Right kidney (tissue), 1 donor: ENCODE measurements at regions not wholly inside any gene's neighbourhood (a gene's known extent, or its start where the extent isn't known, plus 50 kb on each side); places are given as distances from the start of the nearest gene placed in this dataset.
"Not testable (repeated sequence)": the region's sequence is repeated elsewhere in the genome, so short reads cannot be mapped to it uniquely, and the experiment has no call there.

ENCODE experiments used
- DNase-seq: peaks from one replicate; pipeline ENCODE4 v3.0.0-alpha.2; 2016

DNA sequence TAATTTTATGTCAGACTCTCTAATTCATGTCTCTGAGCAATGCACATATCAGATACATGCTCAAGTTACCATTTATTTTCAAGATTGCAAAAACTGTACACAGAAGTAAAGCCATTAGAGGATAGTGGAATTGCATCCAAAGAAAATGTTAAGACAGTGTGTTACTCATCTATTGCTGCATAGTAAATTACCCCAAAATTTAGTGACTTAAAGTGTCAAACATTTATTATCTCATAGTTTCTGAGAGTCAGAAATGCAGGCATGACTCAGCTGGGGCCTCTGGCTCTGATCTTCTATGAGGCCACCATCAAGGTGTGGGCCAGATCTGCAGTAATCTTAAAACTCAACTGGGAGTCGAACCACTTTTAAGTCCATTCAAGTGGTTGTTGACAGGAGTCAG is 275.2 kb downstream of the QDPR start:
- no peak for DNase-seq

GRCh38 chr4:17234678-17235077 is 277.2 kb downstream of the QDPR start:
- no peak for DNase-seq

GRCh38 chr4:17232566-17233253 is 279.2 kb downstream of the QDPR start:
- no peak for DNase-seq

DNA sequence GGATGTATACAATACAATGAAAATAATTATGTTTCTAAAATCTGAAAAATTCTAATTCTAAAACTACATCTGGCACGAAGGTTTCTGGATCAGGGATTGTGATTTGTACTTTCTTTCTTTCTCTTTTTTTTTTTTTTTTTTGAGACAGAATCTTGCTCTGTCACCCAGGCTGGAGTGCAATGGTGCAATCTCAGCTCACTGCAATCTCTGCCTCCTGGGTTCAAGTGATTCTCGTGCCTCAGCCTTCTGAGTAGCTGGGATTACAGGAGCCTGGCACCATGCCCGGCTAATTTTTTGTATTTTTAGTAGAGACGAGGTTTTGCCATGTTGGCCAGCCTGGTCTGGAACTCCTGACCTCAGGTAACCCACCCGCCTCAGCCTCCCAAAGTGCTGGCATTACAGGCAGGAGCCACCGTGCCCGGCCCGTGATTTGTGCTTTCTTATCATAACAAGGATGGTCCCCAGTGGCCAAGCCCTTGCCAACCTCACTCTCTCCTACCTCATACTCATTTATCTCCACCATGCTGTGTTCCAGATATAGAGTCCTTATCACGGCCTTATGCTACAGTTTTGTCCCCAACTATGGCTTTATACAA is 279.9 kb downstream of the QDPR start:
- not testable (repeated sequence) for DNase-seq

GRCh38 chr4:17230727-17231126 is 281.2 kb downstream of the QDPR start:
- DNase-seq = no peak

DNA sequence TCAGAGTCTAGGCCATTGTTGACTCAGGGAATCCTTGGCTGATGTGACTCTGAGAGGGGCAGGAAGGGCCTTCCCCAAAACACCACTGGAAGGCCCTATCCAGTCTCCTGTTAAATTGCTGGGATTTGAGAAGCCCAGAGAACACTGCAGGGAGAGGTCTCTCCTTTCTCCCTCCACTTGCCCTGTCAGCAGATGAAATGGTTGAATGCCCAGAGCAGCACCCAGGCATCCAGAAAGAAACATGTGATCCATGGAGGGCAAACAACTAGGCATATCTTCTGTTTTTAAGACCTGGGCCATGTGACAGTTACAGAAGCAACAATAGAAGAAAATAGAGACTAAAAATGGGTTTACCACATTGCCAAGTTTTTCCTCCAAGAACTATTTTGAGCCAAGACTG is 291.1 kb downstream of the QDPR start:
- no peak for DNase-seq

DNA sequence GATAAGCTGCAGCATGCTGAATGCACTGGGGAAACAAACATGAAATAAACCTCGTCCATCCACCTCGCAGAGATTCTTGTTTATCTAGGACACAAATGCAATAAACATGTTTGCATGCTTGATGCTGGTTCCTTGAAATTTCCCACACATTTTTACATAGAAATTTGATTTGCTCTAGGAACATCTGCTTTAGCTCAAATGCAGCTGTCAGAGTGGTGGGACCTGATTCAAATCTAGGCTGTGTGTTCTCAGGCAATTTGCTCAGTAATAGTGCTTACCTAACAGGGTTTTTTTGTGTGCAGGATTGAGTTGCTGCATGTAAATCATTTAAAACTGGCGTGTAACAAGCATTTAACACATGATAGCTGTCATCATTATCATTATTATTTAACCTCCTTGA is 293.1 kb downstream of the QDPR start:
- no peak for DNase-seq

DNA sequence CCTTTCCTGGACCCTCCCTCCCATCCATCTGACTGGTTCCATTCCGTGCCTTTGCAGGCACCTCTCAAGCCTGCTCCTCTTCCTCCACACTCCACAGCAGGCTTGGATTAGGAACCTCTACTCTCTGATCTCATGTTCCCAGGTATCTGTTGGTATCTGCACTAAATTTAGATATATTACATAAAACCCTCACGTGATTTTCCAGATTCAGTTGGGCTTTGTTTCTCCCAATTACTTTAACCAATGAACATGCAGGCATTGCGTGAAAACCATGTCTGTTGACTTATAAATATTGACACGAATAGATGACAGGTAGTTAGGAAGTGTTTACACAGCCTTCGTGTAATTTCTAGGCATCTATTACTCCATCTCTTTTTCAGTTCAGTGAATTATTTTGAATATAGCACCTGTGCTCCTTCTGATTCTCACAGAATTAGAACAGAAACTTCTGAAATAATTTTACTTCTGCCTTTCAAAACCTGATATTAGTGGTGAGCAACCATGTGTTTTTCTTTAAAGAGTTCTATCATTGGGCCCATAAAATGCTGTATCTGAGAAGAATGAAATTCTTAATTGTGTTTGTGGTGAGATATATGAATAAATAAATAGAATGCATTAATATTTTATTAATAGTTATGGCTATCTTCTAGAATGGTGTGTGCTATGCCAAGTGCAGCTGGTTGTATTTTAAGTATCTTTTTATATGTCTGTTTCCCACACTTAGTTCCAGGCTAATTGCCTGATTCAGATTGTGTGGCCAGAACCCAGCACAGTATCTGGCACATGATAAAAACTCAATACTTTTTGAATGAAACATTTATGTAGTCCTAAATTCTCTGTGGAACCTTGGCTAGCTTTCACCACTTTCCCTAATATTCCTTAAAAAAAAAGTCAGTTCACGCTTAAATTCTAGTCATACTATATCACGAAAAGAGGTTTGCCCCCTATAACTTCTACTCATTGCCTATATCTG is 304.8 kb downstream of the QDPR start:
- DNase-seq = no peak

DNA sequence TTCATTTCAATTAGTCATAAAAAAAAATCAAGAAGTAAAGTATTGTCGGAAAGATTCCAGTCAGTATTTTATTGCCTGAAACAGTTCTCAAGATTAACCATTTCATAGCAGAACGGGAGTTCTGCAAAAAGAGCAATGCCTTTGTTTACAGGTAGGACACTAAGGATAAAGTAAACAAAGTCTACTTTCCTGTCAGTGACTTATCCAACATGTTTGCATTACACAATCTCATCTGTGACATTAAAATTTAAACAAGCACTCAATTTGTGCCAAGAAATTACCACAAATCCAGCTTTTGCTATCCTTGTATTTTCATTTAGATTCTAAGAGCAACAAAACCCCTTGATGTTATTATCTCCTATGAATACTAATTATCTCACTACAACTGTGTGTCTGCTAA is 306.5 kb upstream of the LDB2 start:
- DNase-seq = no peak

GRCh38 chr4:17203797-17204196 is 305.4 kb upstream of the LDB2 start:
- DNase-seq = no peak

- no peak for DNase-seq
These were observed 298.6 kb upstream of the LDB2 start for GRCh38 chr4:17197070-17197469.

DNA sequence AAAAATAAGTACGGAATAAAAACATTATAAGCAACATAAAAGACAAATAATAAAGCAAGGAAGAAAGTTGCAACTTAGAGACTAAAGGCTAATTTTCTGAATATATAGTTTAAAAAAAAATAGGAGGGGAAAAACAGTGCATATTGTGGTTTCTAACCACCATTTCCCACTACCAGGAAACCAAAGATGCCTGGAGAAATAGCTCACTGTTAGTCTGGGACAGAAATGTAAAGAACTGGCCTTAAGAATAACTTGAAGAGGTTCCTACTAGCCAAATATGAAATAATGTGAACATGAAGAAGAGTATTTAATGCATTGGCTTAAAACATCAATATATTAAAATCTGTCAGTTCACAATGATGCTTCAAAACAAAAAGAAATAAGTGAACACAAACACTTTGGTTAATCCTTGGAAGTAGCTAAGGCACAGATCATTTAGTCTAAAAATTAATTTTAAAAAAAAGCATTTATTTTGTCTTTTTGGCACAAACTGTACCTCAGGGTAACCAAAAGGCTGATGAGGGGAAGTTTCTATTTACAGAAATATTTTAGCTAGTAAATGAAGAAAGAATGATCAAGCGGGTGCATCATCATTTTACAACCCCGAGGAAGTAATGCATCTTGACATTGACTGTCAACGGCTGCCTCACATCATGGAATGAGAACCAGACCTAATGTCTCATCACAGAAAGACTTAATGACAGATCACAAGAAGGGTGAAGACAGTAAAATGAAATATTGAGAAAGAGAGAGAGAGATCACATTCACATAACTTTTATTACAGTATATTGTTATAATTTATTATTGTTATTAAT is 297.2 kb upstream of the LDB2 start:
- DNase-seq = no peak

- DNase-seq = no peak
These were observed 296.1 kb upstream of the LDB2 start for GRCh38 chr4:17194586-17194985.

DNA sequence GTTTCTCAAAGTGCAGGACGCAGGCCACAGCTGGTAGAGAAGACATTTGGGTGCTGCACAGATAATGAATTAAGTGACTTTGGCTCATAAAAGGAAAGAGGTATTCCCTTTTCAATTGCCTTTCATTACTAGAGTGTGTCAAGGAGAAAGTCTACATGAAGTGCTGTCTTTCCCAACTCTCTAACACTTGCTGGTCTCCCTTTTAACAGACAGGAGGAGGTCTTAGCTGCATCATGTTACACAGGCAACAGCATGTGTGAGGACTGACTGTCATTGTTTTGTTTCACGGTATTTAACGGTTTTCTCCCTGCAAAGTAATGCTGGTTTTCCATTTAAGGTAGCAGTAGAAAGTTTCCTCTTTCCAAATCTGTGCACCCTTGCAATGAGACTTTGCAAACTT is 291.3 kb upstream of the LDB2 start:
- DNase-seq = no peak

GRCh38 chr4:17189401-17189720 is 290.9 kb upstream of the LDB2 start:
- no peak for DNase-seq

- DNase-seq = no peak
These were observed 290.3 kb upstream of the LDB2 start for GRCh38 chr4:17188547-17189400.

DNA sequence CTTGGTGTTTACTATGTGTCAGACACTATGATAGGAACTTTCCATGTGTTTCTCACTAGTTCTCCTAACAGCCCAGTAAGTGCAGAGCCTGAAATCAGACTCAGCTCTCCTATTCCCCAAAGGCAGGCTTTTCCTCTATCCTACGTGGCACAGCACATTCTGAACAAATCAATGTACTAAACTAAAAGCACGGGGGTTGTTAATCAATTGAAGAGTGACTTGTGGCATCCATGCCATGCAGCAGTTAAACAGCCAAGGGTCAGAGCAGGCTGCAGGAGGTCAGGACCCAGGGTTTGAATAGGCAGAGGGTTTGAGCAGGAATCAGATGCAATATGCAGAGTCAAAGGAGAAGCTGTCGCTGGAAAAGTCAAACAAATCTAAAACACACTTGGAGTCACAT is 289.7 kb upstream of the LDB2 start:
- DNase-seq = no peak

GRCh38 chr4:17187003-17187402 is 288.6 kb upstream of the LDB2 start:
- no peak for DNase-seq

GRCh38 chr4:17182888-17183287 is 284.4 kb upstream of the LDB2 start:
- DNase-seq = no peak

DNA sequence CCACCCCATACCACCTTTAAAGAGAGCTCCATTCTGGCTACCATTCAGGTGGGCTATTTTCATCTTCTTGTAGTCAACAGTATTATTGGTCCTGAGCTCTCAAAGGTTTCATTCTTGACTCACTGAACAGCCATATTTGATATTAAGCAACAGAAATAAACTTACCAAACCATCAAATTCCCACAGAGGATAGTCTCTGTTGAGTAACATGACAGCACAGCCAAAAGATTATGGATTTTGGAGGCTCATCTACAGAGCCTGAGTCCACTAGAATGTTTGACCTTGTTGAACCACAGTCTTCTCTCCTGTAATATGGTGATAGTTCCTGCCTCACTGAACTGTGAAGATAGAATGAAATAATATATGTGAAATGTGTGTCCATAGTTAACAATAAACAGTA is 276.3 kb upstream of the LDB2 start:
- no peak for DNase-seq

DNA sequence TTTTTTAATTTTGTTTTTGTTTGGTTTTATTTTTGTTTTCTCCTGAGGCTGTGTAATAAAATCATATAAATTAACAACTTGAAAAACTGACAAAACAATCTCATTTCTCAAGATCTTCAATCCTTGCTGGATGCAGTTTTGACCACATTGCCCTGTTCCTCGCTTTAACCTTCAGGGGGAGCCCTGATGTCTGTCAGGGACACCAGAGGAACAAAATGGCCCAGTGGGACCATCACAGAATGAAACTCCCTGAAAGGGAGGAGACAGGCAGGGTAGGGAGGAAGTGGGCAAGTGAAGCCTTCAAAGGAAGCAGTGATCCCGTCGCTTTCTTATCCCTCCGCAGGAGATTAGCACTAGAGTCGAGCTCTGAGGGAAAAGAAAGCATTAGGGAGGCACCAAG is 274.9 kb upstream of the LDB2 start:
- DNase-seq = no peak

DNA sequence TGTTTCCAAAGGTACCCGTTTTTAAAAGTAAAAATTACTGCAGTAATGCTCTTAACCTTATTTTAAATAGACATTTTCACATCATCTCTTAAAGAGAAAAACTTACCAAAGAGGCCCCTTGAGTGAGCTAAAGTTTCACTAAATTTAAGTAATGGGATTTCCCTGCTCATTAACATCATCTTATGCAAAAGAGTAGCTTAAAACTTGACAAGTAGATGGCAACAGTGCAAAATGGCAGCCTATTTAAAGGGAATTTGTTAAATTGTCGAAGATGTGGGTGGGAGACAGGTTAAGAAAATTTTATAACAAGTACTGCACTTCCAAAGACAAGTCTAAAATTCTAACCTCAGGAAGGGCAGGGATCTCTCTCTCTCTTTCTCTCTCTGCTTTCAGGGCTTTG is 271.7 kb upstream of the LDB2 start:
- DNase-seq = no peak
